Colonic mucosa (tissue), 4 donors: ENCODE measurements at regions not wholly inside any gene's neighbourhood (a gene's known extent, or its start where the extent isn't known, plus 50 kb on each side); places are given as distances from the start of the nearest gene placed in this dataset.

ENCODE experiments used
- DNase-seq: peaks from one replicate; pipeline ENCODE4 v3.0.0-alpha.2; 2020
- H3K27ac ChIP-seq: fragments of 200-600 bp; one replicate; pipeline ENCODE4 v1.8.0; 2021
- H3K27me3 ChIP-seq: fragments of 200-600 bp; one replicate; pipeline ENCODE4 v1.8.0; 2021
- H3K36me3 ChIP-seq: fragments of 200-600 bp; one replicate; pipeline ENCODE4 v1.8.0; 2021
- H3K4me1 ChIP-seq: fragments of 200-600 bp; one replicate; pipeline ENCODE4 v1.8.0; 2021; ENCODE audit warnings: mild to moderate bottlenecking
- H3K4me3 ChIP-seq: fragments of 200-600 bp; one replicate; pipeline ENCODE4 v1.8.0; 2021
- H3K9ac ChIP-seq, 2 donors: one replicate each; pipeline ENCODE4 v1.7.0; 2013; ENCODE audit warnings: control low read depth in 2 of 2, low read depth in 2 of 2, low read length in 2 of 2
- H3K9me3 ChIP-seq: fragments of 200-600 bp; one replicate; pipeline ENCODE4 v1.8.0; 2021
- intact Hi-C: fragments of 100-400 bp; cut with DNase I; formaldehyde crosslinking; loops from one replicate; pipeline ENCODE4 v1.14.1; 2022
- TF ChIP-seq, protein P1 (sequence below): fragments of 200-600 bp; IDR thresholded peaks from one replicate; pipeline ENCODE4 v1.8.0; 2022; ENCODE audit warnings: antibody characterized with exemption, mild to moderate bottlenecking
- donor health status: healthy.
- donor health status: DM: no; HTN: no; CAD: no.
- donor health status: DM: no; HTN: no; CAD: no.

DNA sequence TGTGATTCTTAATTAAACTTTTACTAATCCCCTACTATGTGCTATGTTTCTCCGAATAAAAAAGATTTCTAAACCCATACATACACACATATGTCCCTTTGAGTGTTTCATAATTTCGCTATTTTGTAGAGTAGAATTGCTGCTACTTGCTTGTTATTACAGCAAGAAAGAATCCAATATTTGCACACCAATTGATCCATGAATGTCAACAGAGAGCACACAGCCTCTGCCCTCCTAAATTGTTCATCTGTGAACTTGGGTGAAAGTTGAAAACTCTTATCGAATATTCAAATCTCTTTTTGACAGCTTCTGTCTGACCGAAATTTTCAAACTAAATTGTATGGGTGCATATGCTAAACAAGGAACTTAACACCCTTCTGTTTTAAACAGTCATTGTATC lies 83.4 kb upstream of the RASEF start:
- Histone ChIP-seq H3K36me3 (no peaks in the 10 kb centered on the region), H3K4me3 (no peak overlapping the region), H3K9ac (no peak overlapping the region), H3K9me3 (no peaks in the 10 kb centered on the region), H3K4me1 (no peaks in the 10 kb centered on the region), H3K27me3 (no peaks in the 10 kb centered on the region), H3K27ac (no peak overlapping the region)
- TF ChIP-seq, protein P1, sequence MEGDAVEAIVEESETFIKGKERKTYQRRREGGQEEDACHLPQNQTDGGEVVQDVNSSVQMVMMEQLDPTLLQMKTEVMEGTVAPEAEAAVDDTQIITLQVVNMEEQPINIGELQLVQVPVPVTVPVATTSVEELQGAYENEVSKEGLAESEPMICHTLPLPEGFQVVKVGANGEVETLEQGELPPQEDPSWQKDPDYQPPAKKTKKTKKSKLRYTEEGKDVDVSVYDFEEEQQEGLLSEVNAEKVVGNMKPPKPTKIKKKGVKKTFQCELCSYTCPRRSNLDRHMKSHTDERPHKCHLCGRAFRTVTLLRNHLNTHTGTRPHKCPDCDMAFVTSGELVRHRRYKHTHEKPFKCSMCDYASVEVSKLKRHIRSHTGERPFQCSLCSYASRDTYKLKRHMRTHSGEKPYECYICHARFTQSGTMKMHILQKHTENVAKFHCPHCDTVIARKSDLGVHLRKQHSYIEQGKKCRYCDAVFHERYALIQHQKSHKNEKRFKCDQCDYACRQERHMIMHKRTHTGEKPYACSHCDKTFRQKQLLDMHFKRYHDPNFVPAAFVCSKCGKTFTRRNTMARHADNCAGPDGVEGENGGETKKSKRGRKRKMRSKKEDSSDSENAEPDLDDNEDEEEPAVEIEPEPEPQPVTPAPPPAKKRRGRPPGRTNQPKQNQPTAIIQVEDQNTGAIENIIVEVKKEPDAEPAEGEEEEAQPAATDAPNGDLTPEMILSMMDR, result no peak
- DNase-seq, result no peak
- intact Hi-C loops, result no loop called here

DNA sequence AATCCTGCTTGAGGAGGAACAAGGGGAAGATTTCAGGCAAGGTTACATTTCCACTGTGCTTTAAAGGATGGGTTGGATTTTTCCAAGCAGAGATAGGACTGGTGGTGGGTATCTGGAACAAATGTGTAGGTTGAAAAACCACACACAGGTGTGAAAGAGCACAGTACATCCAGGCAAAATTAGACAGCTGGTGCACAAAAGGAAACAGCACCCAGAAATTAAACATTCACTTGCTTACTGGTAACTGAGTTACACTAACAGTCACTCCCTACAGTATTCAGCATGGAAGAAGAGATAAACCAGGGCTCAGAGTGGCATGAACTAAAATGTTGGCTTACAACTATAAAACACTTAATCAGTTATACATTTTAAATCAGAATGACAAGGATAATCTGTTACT lies 81.5 kb upstream of the RASEF start:
- Histone ChIP-seq H3K36me3 (no peaks in the 10 kb centered on the region), H3K9me3 (no peaks in the 10 kb centered on the region), H3K27ac (no peak overlapping the region), H3K9ac (no peak overlapping the region), H3K4me1 (no peaks in the 10 kb centered on the region), H3K27me3 (no peaks in the 10 kb centered on the region), H3K4me3 (no peak overlapping the region)
- TF ChIP-seq, protein P1, result no peak
- no peak for DNase-seq
- intact Hi-C loops, result no loop called here

DNA sequence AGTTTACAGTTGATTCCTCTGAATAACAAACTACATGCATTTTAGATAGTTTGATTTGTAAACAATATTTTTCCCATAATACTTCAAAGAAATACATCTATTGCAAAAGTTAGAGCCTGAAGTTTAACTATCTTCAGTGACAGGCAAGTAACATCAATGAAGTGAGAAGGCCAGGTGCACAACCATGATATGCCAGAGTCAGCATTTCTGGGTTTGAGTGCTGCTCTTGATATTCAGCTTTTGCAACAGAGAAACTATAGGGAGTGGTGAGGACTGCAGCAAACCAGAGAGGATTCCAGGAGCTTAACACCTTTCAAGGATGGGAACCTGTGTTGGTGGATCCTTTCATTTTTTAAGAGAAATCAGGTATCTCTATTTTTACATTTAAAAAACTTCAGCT lies 79.4 kb upstream of the RASEF start:
- Histone ChIP-seq H3K4me1 (no peaks in the 10 kb centered on the region), H3K36me3 (no peaks in the 10 kb centered on the region), H3K27me3 (no peaks in the 10 kb centered on the region), H3K9me3 (no peaks in the 10 kb centered on the region), H3K27ac (no peak overlapping the region), H3K4me3 (no peak overlapping the region), H3K9ac (no peak overlapping the region)
- TF ChIP-seq, protein P1, result no peak
- no peak for DNase-seq
- intact Hi-C loops, result no loop called here

DNA sequence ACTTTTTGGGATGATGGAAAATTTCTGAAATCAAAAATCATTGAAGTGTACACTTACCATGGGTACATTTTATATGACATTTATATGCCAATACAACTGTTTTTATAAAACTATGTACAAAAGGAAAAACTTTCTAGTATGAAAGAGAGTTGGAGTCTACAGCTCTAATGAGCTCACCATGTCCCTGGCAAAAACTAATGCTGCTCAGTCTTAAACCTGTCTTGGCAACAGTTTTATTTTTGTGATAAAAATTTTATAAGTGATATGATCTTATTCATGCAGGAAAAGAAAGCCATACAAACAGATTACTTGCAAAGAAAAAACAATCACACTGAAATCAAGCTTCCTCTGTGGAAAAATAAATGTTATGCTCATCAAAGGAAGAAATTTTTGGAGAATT lies 78.9 kb upstream of the RASEF start:
- no peak overlapping the region for H3K27ac ChIP-seq
- no peaks in the 10 kb centered on the region for H3K4me1 ChIP-seq
- intact Hi-C loops, result no loop called here
- H3K9me3 ChIP-seq, result no peaks in the 10 kb centered on the region
- no peaks in the 10 kb centered on the region for H3K36me3 ChIP-seq
- TF ChIP-seq, protein P1, result no peak
- no peak overlapping the region for H3K9ac ChIP-seq
- H3K27me3 ChIP-seq, result no peaks in the 10 kb centered on the region
- no peak for DNase-seq
- H3K4me3 ChIP-seq, result no peak overlapping the region

DNA sequence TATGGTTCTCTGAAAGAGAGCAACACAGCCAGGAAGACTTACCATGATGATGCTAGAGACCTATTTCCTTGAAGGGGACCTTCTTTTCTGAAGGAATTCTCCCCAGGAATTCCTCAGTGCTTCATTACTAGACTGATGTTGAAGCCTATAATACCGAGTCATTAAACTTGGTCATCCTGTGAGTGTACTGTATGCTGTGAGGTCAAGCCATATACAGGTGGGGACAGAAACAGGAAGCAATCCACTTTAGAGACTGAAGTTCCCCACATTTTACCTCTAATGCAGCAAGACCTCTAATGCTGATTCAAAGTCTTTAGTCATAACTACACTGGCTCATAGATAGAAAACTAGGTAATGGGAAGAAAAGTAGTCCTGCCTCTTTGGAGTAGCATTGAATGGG lies 77.1 kb upstream of the RASEF start:
- Histone ChIP-seq H3K4me3 (no peak overlapping the region), H3K4me1 (no peaks in the 10 kb centered on the region), H3K9me3 (no peaks in the 10 kb centered on the region), H3K27me3 (no peaks in the 10 kb centered on the region), H3K9ac (no peak overlapping the region), H3K36me3 (no peaks in the 10 kb centered on the region), H3K27ac (no peak overlapping the region)
- TF ChIP-seq, protein P1, result no peak
- intact Hi-C loops, result no loop called here
- DNase-seq, result no peak
